MM.1S (cell line): ENCODE measurements at regions not wholly inside any gene's neighbourhood (a gene's known extent, or its start where the extent isn't known, plus 50 kb on each side); places are given as distances from the start of the nearest gene placed in this dataset.

ENCODE experiments used
- DNase-seq: peaks from one replicate; pipeline ENCODE4 v3.0.0-alpha.2; 2015
- H2AFZ ChIP-seq: fragments of 300-600 bp; sonication (generic); 2 replicates; pipeline ENCODE4 v1.6.0; 2016; ENCODE audit warnings: antibody characterized with exemption, low read length
- H3F3A ChIP-seq: fragments of 300-600 bp; sonication (generic); 2 replicates; pipeline ENCODE4 v1.6.1; 2016; ENCODE audit warnings: mild to moderate bottlenecking, antibody characterized with exemption, low read length, moderate library complexity, mixed read lengths; ENCODE audit not compliant: insufficient read depth
- H3K27ac ChIP-seq: fragments of 300-600 bp; sonication (generic); 2 replicates; pipeline ENCODE4 v1.5.1; 2016; ENCODE audit warnings: mild to moderate bottlenecking, low read length
- H3K27me3 ChIP-seq: fragments of 300-600 bp; sonication (generic); replicated peaks from 2 replicates; pipeline ENCODE4 v1.6.0; 2016; ENCODE audit warnings: low read length; ENCODE audit not compliant: insufficient read depth
- H3K36me3 ChIP-seq: fragments of 300-600 bp; sonication (generic); replicated peaks from 2 replicates; pipeline ENCODE4 v1.6.1; 2016; ENCODE audit warnings: mild to moderate bottlenecking, low read length, mixed read lengths; ENCODE audit not compliant: insufficient read depth
- H3K4me1 ChIP-seq: fragments of 300-600 bp; sonication (generic); 2 replicates; pipeline ENCODE4 v1.6.1; 2016; ENCODE audit warnings: low read length, mixed read lengths
- H3K4me2 ChIP-seq: fragments of 300-600 bp; sonication (generic); 2 replicates; pipeline ENCODE4 v1.6.0; 2016; ENCODE audit warnings: low read depth, low read length
- H3K4me3 ChIP-seq: fragments of 300-600 bp; sonication (generic); 2 replicates; pipeline ENCODE4 v1.5.1; 2016; ENCODE audit warnings: low read length, mixed read lengths
- H3K79me2 ChIP-seq: fragments of 300-600 bp; sonication (generic); 2 replicates; pipeline ENCODE4 v1.6.1; 2016; ENCODE audit warnings: mixed run types, low read length, mixed read lengths
- H3K9ac ChIP-seq: fragments of 300-600 bp; sonication (generic); 2 replicates; pipeline ENCODE4 v1.6.1; 2016; ENCODE audit warnings: low read length, mixed read lengths
- H3K9me2 ChIP-seq: fragments of 300-600 bp; sonication (generic); replicated peaks from 2 replicates; pipeline ENCODE4 v1.6.1; 2016; ENCODE audit warnings: mild to moderate bottlenecking, low read length, mixed read lengths; ENCODE audit not compliant: insufficient read depth
- H3K9me3 ChIP-seq: fragments of 300-600 bp; sonication (generic); replicated peaks from 2 replicates; pipeline ENCODE4 v1.6.1; 2016; ENCODE audit warnings: mild to moderate bottlenecking, low read length, mixed read lengths; ENCODE audit not compliant: insufficient read depth
- H4K20me1 ChIP-seq: fragments of 300-600 bp; sonication (generic); 2 replicates; pipeline ENCODE4 v1.6.1; 2016; ENCODE audit warnings: mild to moderate bottlenecking, low read length, moderate library complexity, mixed read lengths; ENCODE audit not compliant: insufficient read depth
- CTCF ChIP-seq: fragments of 300-600 bp; sonication (generic); IDR thresholded peaks from 2 replicates; pipeline ENCODE4 v1.5.1; 2016; ENCODE audit warnings: antibody characterized with exemption, low read length, mixed read lengths
- EZH2 ChIP-seq: fragments of 300-600 bp; sonication (generic); optimal IDR thresholded peaks from 2 replicates; pipeline ENCODE3; 2017; ENCODE audit warnings: low read depth, mild to moderate bottlenecking, antibody characterized with exemption, low read length, mixed read lengths
- EZH2phosphoT487 ChIP-seq: fragments of 300-600 bp; sonication (generic); IDR thresholded peaks from 2 replicates; pipeline ENCODE4 v1.6.1; 2018; ENCODE audit warnings: antibody characterized with exemption, low read length

- H4K20me1 ChIP-seq = no peaks in the 10 kb centered on the region
- no peak overlapping the region for H3K4me3 ChIP-seq
- H3K27ac ChIP-seq = no peak overlapping the region
- H3F3A ChIP-seq = no peaks in the 10 kb centered on the region
- H3K4me2 ChIP-seq = no peak overlapping the region
- no peaks in the 10 kb centered on the region for H3K9me2 ChIP-seq
- no peak overlapping the region for H2AFZ ChIP-seq
- H3K36me3 ChIP-seq = no peaks in the 10 kb centered on the region
- H3K4me1 ChIP-seq = peaks cover 4% of the 10 kb centered on the region; the same call in 1 of the 2 replicates
- no peak for TF ChIP-seq EZH2phosphoT487
- no peak for TF ChIP-seq CTCF
- no peak for TF ChIP-seq EZH2
- no peaks in the 10 kb centered on the region for H3K79me2 ChIP-seq
- H3K9ac ChIP-seq = no peak overlapping the region
- H3K9me3 ChIP-seq = no peaks in the 10 kb centered on the region
- no peaks in the 10 kb centered on the region for H3K27me3 ChIP-seq
- DNase-seq = no peak
Measured at GRCh38 chr2:39991298-39991697, 212.2 kb upstream of the THUMPD2 start.

- no peaks in the 10 kb centered on the region for H3K9me3 ChIP-seq
- peaks cover 4% of the 10 kb centered on the region; the same call in 1 of the 2 replicates for H3K4me1 ChIP-seq
- H2AFZ ChIP-seq = no peak overlapping the region
- H3K27ac ChIP-seq = no peak overlapping the region
- TF ChIP-seq CTCF = no peak
- TF ChIP-seq EZH2phosphoT487 = no peak
- no peak for TF ChIP-seq EZH2
- H3K27me3 ChIP-seq = no peaks in the 10 kb centered on the region
- H3K9me2 ChIP-seq = no peaks in the 10 kb centered on the region
- no peaks in the 10 kb centered on the region for H3K79me2 ChIP-seq
- no peaks in the 10 kb centered on the region for H4K20me1 ChIP-seq
- H3K36me3 ChIP-seq = no peaks in the 10 kb centered on the region
- H3K4me3 ChIP-seq = no peak overlapping the region
- H3K9ac ChIP-seq = no peak overlapping the region
- H3K4me2 ChIP-seq = no peak overlapping the region
- no peaks in the 10 kb centered on the region for H3F3A ChIP-seq
- no peak for DNase-seq
Measured at GRCh38 chr2:39990335-39990900, 211.4 kb upstream of the THUMPD2 start.

- H2AFZ ChIP-seq = no peak overlapping the region
- H3K4me3 ChIP-seq = no peak overlapping the region
- H3K4me2 ChIP-seq = no peak overlapping the region
- no peaks in the 10 kb centered on the region for H3K27me3 ChIP-seq
- no peaks in the 10 kb centered on the region for H4K20me1 ChIP-seq
- no peaks in the 10 kb centered on the region for H3K9me3 ChIP-seq
- H3K9me2 ChIP-seq = no peaks in the 10 kb centered on the region
- peaks cover 2% of the 10 kb centered on the region; the same call in 1 of the 2 replicates for H3K4me1 ChIP-seq
- H3K9ac ChIP-seq = no peak overlapping the region
- no peaks in the 10 kb centered on the region for H3K36me3 ChIP-seq
- no peak overlapping the region for H3K27ac ChIP-seq
- no peaks in the 10 kb centered on the region for H3K79me2 ChIP-seq
- TF ChIP-seq EZH2phosphoT487 = no peak
- no peak for TF ChIP-seq EZH2
- no peak for TF ChIP-seq CTCF
- no peaks in the 10 kb centered on the region for H3F3A ChIP-seq
- no peak for DNase-seq
Measured at GRCh38 chr2:39989888-39990287, 210.8 kb upstream of the THUMPD2 start.
